Neural cell (in vitro differentiated cells): ENCODE measurements at regions not wholly inside any gene's neighbourhood (a gene's known extent, or its start where the extent isn't known, plus 50 kb on each side); places are given as distances from the start of the nearest gene placed in this dataset.

Experiments
- H2AFZ ChIP-seq: fragments of 200-600, 300-800 bp; sonication (generic), shearing (Covaris generic); 2 replicates; pipeline ENCODE4 v1.6.0; 2014; ENCODE audit warnings: low read depth, mild to moderate bottlenecking, antibody characterized with exemption, low read length, moderate library complexity
- H3F3A ChIP-seq: fragments of 200-600 bp; shearing (Covaris generic); 2 replicates; pipeline ENCODE4 v1.6.1; 2016; ENCODE audit warnings: mild to moderate bottlenecking, moderate library complexity, mixed read lengths, antibody characterized with exemption, low read length; ENCODE audit not compliant: insufficient read depth, poor library complexity, severe bottlenecking
- H3K27ac ChIP-seq: fragments of 200-600, 300-800 bp; sonication (generic), shearing (Covaris generic); 2 replicates; pipeline ENCODE4 v1.5.1; 2014; ENCODE audit warnings: mild to moderate bottlenecking, low read length, moderate library complexity
- H3K27me3 ChIP-seq: fragments of 300-800, 200-600 bp; sonication (generic), shearing (Covaris generic); 2 replicates; pipeline ENCODE4 v1.6.0; 2014; ENCODE audit warnings: mild to moderate bottlenecking, low read depth, low read length, moderate library complexity; ENCODE audit not compliant: insufficient read depth
- H3K36me3 ChIP-seq: fragments of 300-800, 200-600 bp; sonication (generic), shearing (Covaris generic); 2 replicates; pipeline ENCODE4 v1.5.1; 2014; ENCODE audit warnings: mild to moderate bottlenecking, antibody characterized with exemption, low read length, moderate library complexity; ENCODE audit not compliant: insufficient read depth
- H3K4me2 ChIP-seq: fragments of 300-800, 200-600 bp; sonication (generic), shearing (Covaris generic); 2 replicates; pipeline ENCODE4 v1.6.0; 2014; ENCODE audit warnings: mild to moderate bottlenecking, low read length
- H3K4me3 ChIP-seq: fragments of 300-800, 200-600 bp; sonication (generic), shearing (Covaris generic); 2 replicates; pipeline ENCODE4 v1.5.1; 2014; ENCODE audit warnings: mild to moderate bottlenecking, low read length, moderate library complexity
- H3K79me2 ChIP-seq: fragments of 200-600 bp; shearing (Covaris generic); replicated peaks from 2 replicates; pipeline ENCODE4 v1.6.0; 2014; ENCODE audit warnings: mild to moderate bottlenecking, low read length, moderate library complexity; ENCODE audit not compliant: insufficient read depth
- H3K9ac ChIP-seq: fragments of 300-800, 200-600 bp; sonication (generic), shearing (Covaris generic); 2 replicates; pipeline ENCODE4 v1.6.1; 2016; ENCODE audit warnings: mild to moderate bottlenecking, low read length, mixed read lengths
- H3K9me2 ChIP-seq: fragments of 200-600 bp; shearing (Covaris generic); 2 replicates; pipeline ENCODE4 v1.6.1; 2016; ENCODE audit warnings: mild to moderate bottlenecking, low read length, mixed read lengths; ENCODE audit not compliant: insufficient read depth
- H3K9me3 ChIP-seq: fragments of 200-600, 300-800 bp; sonication (generic), shearing (Covaris generic); 2 replicates; pipeline ENCODE4 v1.6.1; 2016; ENCODE audit warnings: mild to moderate bottlenecking, mixed run types, low read length, moderate library complexity, mixed read lengths
- H4K20me1 ChIP-seq: fragments of 200-600 bp; shearing (Covaris generic); 2 replicates; pipeline ENCODE4 v1.6.1; 2016; ENCODE audit warnings: mild to moderate bottlenecking, mixed run types; ENCODE audit not compliant: insufficient read depth
- EP300 ChIP-seq: fragments of 450-650 bp; conservative IDR thresholded peaks from 2 replicates; pipeline ENCODE4 v1.6.1; 2014; ENCODE audit warnings: antibody characterized with exemption, mild to moderate bottlenecking, moderate library complexity; ENCODE audit not compliant: poor library complexity, severe bottlenecking
- EZH2 ChIP-seq: fragments of 200-600, 300-800 bp; shearing (Covaris generic), sonication (generic); IDR thresholded peaks from 2 replicates; pipeline ENCODE4 v1.6.1; 2014; ENCODE audit warnings: antibody characterized with exemption, low read length, borderline replicate concordance, mild to moderate bottlenecking; ENCODE audit not compliant: insufficient read depth, poor library complexity, severe bottlenecking
- MXI1 ChIP-seq: fragments of 450-650 bp; conservative IDR thresholded peaks from 2 replicates; pipeline ENCODE4 v1.6.1; 2014; ENCODE audit warnings: antibody characterized with exemption, mild to moderate bottlenecking; ENCODE audit not compliant: poor library complexity, severe bottlenecking
- POLR2AphosphoS5 ChIP-seq: IDR thresholded peaks from 2 replicates; pipeline ENCODE4 v1.6.1; 2012
- RAD21 ChIP-seq: fragments of 450-650 bp; conservative IDR thresholded peaks from 2 replicates; pipeline ENCODE4 v1.6.1; 2014; ENCODE audit warnings: antibody characterized with exemption, mild to moderate bottlenecking, moderate library complexity
- SMC3 ChIP-seq: fragments of 450-650 bp; conservative IDR thresholded peaks from 2 replicates; pipeline ENCODE4 v1.6.1; 2014; ENCODE audit warnings: antibody characterized with exemption, mild to moderate bottlenecking, moderate library complexity; ENCODE audit not compliant: poor library complexity
- TAF1 ChIP-seq: IDR thresholded peaks from 2 replicates; pipeline ENCODE4 v1.6.1; 2012; ENCODE audit warnings: low read depth
- TF ChIP-seq, protein P1 (sequence below): IDR thresholded peaks from 2 replicates; pipeline ENCODE4 v1.6.1; 2012; ENCODE audit warnings: borderline replicate concordance
- TF ChIP-seq, protein P2 (sequence below): fragments of 450-650 bp; IDR thresholded peaks from 2 replicates; pipeline ENCODE4 v1.5.1; 2014; ENCODE audit warnings: antibody characterized with exemption, mild to moderate bottlenecking, moderate library complexity; ENCODE audit not compliant: poor library complexity, severe bottlenecking

DNA sequence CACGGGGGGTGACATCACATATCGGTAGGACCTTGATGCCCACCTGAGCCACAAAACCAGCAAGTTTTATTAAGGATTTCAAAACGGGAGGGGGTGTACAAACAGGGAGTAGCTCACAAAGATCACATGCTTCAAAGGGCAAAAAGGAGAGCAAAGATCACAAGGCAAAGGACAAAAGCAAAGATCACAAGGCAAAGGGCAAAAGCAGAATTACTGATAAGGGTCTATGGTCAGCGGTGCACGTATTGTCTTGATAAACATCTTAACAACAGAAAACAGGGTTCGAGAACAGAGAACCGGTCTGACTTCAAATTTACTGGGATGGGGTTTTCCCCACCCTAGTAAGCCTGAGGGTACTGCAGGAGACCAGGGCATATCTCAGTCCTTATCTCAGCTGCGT lies 143.5 kb upstream of the LPP start:
- Histone ChIP-seq H2AFZ (no peak overlapping the region), H3K9ac (no peak overlapping the region), H3K4me2 (no peak overlapping the region), H3K9me2 (no peaks in the 10 kb centered on the region), H3K27me3 (no peaks in the 10 kb centered on the region), H3F3A (no peaks in the 10 kb centered on the region), H3K79me2 (no peaks in the 10 kb centered on the region), H4K20me1 (no peaks in the 10 kb centered on the region), H3K4me3 (no peak overlapping the region), H3K9me3 (no peaks in the 10 kb centered on the region), H3K27ac (no peak overlapping the region), H3K36me3 (no peaks in the 10 kb centered on the region)
- TF ChIP-seq RAD21 (no peak), POLR2AphosphoS5 (no peak), EP300 (no peak), EZH2 (no peak), TAF1 (no peak), SMC3 (no peak), MXI1 (no peak)
- TF ChIP-seq, protein P1, sequence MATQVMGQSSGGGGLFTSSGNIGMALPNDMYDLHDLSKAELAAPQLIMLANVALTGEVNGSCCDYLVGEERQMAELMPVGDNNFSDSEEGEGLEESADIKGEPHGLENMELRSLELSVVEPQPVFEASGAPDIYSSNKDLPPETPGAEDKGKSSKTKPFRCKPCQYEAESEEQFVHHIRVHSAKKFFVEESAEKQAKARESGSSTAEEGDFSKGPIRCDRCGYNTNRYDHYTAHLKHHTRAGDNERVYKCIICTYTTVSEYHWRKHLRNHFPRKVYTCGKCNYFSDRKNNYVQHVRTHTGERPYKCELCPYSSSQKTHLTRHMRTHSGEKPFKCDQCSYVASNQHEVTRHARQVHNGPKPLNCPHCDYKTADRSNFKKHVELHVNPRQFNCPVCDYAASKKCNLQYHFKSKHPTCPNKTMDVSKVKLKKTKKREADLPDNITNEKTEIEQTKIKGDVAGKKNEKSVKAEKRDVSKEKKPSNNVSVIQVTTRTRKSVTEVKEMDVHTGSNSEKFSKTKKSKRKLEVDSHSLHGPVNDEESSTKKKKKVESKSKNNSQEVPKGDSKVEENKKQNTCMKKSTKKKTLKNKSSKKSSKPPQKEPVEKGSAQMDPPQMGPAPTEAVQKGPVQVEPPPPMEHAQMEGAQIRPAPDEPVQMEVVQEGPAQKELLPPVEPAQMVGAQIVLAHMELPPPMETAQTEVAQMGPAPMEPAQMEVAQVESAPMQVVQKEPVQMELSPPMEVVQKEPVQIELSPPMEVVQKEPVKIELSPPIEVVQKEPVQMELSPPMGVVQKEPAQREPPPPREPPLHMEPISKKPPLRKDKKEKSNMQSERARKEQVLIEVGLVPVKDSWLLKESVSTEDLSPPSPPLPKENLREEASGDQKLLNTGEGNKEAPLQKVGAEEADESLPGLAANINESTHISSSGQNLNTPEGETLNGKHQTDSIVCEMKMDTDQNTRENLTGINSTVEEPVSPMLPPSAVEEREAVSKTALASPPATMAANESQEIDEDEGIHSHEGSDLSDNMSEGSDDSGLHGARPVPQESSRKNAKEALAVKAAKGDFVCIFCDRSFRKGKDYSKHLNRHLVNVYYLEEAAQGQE, result no peak
- TF ChIP-seq, protein P2, sequence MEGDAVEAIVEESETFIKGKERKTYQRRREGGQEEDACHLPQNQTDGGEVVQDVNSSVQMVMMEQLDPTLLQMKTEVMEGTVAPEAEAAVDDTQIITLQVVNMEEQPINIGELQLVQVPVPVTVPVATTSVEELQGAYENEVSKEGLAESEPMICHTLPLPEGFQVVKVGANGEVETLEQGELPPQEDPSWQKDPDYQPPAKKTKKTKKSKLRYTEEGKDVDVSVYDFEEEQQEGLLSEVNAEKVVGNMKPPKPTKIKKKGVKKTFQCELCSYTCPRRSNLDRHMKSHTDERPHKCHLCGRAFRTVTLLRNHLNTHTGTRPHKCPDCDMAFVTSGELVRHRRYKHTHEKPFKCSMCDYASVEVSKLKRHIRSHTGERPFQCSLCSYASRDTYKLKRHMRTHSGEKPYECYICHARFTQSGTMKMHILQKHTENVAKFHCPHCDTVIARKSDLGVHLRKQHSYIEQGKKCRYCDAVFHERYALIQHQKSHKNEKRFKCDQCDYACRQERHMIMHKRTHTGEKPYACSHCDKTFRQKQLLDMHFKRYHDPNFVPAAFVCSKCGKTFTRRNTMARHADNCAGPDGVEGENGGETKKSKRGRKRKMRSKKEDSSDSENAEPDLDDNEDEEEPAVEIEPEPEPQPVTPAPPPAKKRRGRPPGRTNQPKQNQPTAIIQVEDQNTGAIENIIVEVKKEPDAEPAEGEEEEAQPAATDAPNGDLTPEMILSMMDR, result no peak

DNA sequence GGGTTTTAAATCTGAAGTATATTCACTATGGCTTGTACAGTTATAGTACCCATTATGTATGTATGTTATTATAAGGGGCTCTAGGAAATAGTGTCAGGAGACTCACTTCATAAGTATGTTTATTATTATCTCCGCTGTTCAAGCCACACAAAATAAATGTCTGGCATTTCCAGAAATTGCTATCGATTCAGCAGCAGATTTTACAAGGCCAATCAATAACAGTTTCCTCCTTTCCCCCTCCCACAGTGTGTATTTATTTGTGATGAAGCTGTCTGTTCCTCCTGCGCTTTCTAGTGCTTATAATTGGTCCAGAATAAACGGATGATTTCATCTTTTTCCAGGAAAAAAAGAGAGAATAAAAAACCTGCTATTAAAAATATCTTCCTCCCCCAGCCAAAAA lies 134.2 kb upstream of the LPP start:
- Histone ChIP-seq H3K36me3 (no peaks in the 10 kb centered on the region), H3F3A (no peaks in the 10 kb centered on the region)
- TF ChIP-seq POLR2AphosphoS5 (no peak), SMC3 (no peak), EP300 (no peak), TAF1 (no peak), MXI1 (no peak), RAD21 (no peak), EZH2 (no peak)
- TF ChIP-seq, protein P1, result no peak
- TF ChIP-seq, protein P2, result no peak

More for the DNA sequence above, 134.2 kb upstream of the LPP start:
- Histone ChIP-seq H3K9me3 (no peaks in the 10 kb centered on the region), H3K27ac (no peak overlapping the region), H3K4me3 (no peak overlapping the region), H3K4me2 (no peak overlapping the region), H4K20me1 (no peaks in the 10 kb centered on the region), H3K9ac (no peak overlapping the region), H3K9me2 (no peaks in the 10 kb centered on the region), H3K27me3 (no peaks in the 10 kb centered on the region), H3K79me2 (no peaks in the 10 kb centered on the region), H2AFZ (no peak overlapping the region)
